ENCODE measurements at regions not wholly inside any gene's neighbourhood (a gene's known extent, or its start where the extent isn't known, plus 50 kb on each side); places are given as distances from the start of the nearest gene placed in this dataset.

DNA sequence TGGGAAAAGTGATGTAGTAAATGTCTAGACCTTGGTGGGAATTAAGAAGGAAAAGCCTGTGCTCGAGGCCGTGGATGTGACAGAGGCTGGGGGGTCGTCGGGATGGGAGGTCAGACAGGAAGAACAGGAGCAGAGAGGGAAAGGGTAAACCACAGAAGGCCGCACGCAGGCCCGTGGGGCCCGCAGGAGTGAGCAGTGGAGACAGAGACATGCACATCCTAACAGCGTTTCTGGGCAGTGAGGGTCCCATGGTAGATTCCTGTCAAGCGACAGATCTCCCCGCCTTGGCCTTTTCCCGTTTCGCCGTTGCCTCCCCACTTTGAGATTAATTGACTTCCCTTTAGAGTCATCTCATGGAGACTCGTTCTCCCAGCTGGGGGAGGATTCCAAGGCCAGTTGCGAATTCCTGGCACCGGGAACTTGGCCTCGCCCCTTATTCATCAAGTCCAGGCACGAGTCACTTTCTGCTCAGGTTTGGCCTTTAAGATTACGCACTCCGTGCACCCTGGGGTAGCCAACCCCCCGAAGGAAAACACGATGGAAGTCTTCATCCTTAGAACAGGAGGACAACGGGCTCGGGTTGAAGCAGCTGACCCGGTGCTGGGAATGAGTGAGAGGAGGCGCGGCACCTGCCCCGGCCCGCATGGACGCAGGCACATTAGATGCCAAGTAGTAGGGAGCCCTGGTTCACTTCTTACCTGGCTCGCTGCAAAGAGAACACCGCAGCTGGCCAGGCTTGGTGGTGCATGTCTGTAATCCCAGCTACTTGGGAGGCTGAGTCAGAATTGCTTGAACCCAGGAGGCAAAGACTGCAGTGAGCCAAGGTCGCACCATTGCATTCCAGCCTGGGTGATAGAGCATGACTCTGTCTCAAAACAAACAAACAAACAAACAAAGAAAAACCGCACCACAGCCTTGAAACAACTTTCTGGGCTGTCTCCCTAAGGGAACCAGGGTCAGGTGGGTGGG, 315.2 kb upstream of the SHH start:
- TF ChIP-seq EZH2 (IDR thresholded peaks at IDR 0.05; ENCODE audit: borderline replicate concordance, low read length): no peak
- TF ChIP-seq, protein P1, sequence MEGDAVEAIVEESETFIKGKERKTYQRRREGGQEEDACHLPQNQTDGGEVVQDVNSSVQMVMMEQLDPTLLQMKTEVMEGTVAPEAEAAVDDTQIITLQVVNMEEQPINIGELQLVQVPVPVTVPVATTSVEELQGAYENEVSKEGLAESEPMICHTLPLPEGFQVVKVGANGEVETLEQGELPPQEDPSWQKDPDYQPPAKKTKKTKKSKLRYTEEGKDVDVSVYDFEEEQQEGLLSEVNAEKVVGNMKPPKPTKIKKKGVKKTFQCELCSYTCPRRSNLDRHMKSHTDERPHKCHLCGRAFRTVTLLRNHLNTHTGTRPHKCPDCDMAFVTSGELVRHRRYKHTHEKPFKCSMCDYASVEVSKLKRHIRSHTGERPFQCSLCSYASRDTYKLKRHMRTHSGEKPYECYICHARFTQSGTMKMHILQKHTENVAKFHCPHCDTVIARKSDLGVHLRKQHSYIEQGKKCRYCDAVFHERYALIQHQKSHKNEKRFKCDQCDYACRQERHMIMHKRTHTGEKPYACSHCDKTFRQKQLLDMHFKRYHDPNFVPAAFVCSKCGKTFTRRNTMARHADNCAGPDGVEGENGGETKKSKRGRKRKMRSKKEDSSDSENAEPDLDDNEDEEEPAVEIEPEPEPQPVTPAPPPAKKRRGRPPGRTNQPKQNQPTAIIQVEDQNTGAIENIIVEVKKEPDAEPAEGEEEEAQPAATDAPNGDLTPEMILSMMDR (conservative IDR thresholded peaks at IDR 0.05 in 1 of 2, IDR thresholded peaks at IDR 0.05 in 1 of 2; ENCODE audit: extremely low read depth in 1 of 2, insufficient read depth in 1 of 2, low read depth in 1 of 2, low read length in 2 of 2): no peak

Measured in mammary epithelial cell (primary cell).